ENCODE measurements at regions not wholly inside any gene's neighbourhood (a gene's known extent, or its start where the extent isn't known, plus 50 kb on each side); places are given as distances from the start of the nearest gene placed in this dataset.

- CTCF ChIA-PET: no interaction called here
- POLR2A ChIA-PET: no interaction called here
- no peak for DNase-seq (ENCODE audit: extremely low spot score)
- TF ChIP-seq FOXK2 (IDR thresholded peaks at IDR 0.05) (no peak), FOXM1 (IDR thresholded peaks at IDR 0.05; ENCODE audit: borderline replicate concordance) (no peak), CTBP1 (IDR thresholded peaks at IDR 0.05; ENCODE audit: borderline replicate concordance) (no peak), ZNF384 (IDR thresholded peaks at IDR 0.05) (no peak), HDGF (IDR thresholded peaks at IDR 0.05; ENCODE audit: borderline replicate concordance) (no peak), SUZ12 (IDR thresholded peaks at IDR 0.05) (no peak), ELF4 (IDR thresholded peaks at IDR 0.05) (no peak), BHLHE40 (IDR thresholded peaks at IDR 0.05; ENCODE audit: borderline replicate concordance) (no peak), PKNOX1 (IDR thresholded peaks at IDR 0.05) (no peak), NFRKB (IDR thresholded peaks at IDR 0.05) (no peak), L3MBTL2 (conservative IDR thresholded peaks at IDR 0.05) (no peak), ARNT (IDR thresholded peaks at IDR 0.05) (no peak), TARDBP (IDR thresholded peaks at IDR 0.05) (no peak), SP1 (IDR thresholded peaks at IDR 0.05) (no peak), FOXA1 (IDR thresholded peaks at IDR 0.05) (no peak), LEF1 (IDR thresholded peaks at IDR 0.05; ENCODE audit: borderline replicate concordance) (no peak)
These were observed 118.6 kb downstream of the CPXCR1 start for GRCh38 chrX:88865634-88866033.

GRCh38 chrX:88881536-88881935 lies 134.5 kb downstream of the CPXCR1 start:
- POLR2A ChIA-PET: no interaction called here

GRCh38 chrX:88883200-88883599 lies 136.2 kb downstream of the CPXCR1 start:
- ChIA-PET CTCF (no interaction called here), POLR2A (no interaction called here)
- DNase-seq (ENCODE audit: extremely low spot score): no peak
- no peak for TF ChIP-seq FOXA1 (IDR thresholded peaks at IDR 0.05)

More at GRCh38 chrX:88881536-88881935, 134.5 kb downstream of the CPXCR1 start:
- DNase-seq (ENCODE audit: extremely low spot score): no peak
- CTCF ChIA-PET: no interaction called here
- TF ChIP-seq SUZ12 (IDR thresholded peaks at IDR 0.05): no peak
- no peak for TF ChIP-seq L3MBTL2 (conservative IDR thresholded peaks at IDR 0.05)
- TF ChIP-seq ELF4 (IDR thresholded peaks at IDR 0.05): no peak
- TF ChIP-seq ARNT (IDR thresholded peaks at IDR 0.05): no peak
- no peak for TF ChIP-seq FOXA1 (IDR thresholded peaks at IDR 0.05)
- no peak for TF ChIP-seq SP1 (IDR thresholded peaks at IDR 0.05)
- TF ChIP-seq CTBP1 (IDR thresholded peaks at IDR 0.05; ENCODE audit: borderline replicate concordance): no peak
- no peak for TF ChIP-seq ZNF384 (IDR thresholded peaks at IDR 0.05)
- no peak for TF ChIP-seq FOXM1 (IDR thresholded peaks at IDR 0.05; ENCODE audit: borderline replicate concordance)
- no peak for TF ChIP-seq BHLHE40 (IDR thresholded peaks at IDR 0.05; ENCODE audit: borderline replicate concordance)
- no peak for TF ChIP-seq HDGF (IDR thresholded peaks at IDR 0.05; ENCODE audit: borderline replicate concordance)
- no peak for TF ChIP-seq TARDBP (IDR thresholded peaks at IDR 0.05)

- CTCF ChIA-PET: no interaction called here
- POLR2A ChIA-PET: no interaction called here
- TF ChIP-seq SP1 (IDR thresholded peaks at IDR 0.05) (no peak), FOXM1 (IDR thresholded peaks at IDR 0.05; ENCODE audit: borderline replicate concordance) (no peak), PKNOX1 (IDR thresholded peaks at IDR 0.05) (no peak)
- DNase-seq (ENCODE audit: extremely low spot score): no peak
These were observed 139.9 kb downstream of the CPXCR1 start for GRCh38 chrX:88886908-88887307.

GRCh38 chrX:88903989-88904718 lies 157.1 kb downstream of the CPXCR1 start:
- DNase-seq (ENCODE audit: extremely low spot score): no peak
- CTCF ChIA-PET: no interaction called here
- TF ChIP-seq SP1 (IDR thresholded peaks at IDR 0.05) (no peak), TARDBP (IDR thresholded peaks at IDR 0.05) (no peak), FOXA1 (IDR thresholded peaks at IDR 0.05) (no peak), ELF4 (IDR thresholded peaks at IDR 0.05) (no peak), FOXM1 (IDR thresholded peaks at IDR 0.05; ENCODE audit: borderline replicate concordance) (no peak), PKNOX1 (IDR thresholded peaks at IDR 0.05) (no peak), LEF1 (IDR thresholded peaks at IDR 0.05; ENCODE audit: borderline replicate concordance) (no peak), CTBP1 (IDR thresholded peaks at IDR 0.05; ENCODE audit: borderline replicate concordance) (no peak), L3MBTL2 (conservative IDR thresholded peaks at IDR 0.05) (no peak), NFRKB (IDR thresholded peaks at IDR 0.05) (no peak), BHLHE40 (IDR thresholded peaks at IDR 0.05; ENCODE audit: borderline replicate concordance) (no peak), HDGF (IDR thresholded peaks at IDR 0.05; ENCODE audit: borderline replicate concordance) (no peak), ZNF384 (IDR thresholded peaks at IDR 0.05) (no peak), FOXK2 (IDR thresholded peaks at IDR 0.05) (no peak), ARNT (IDR thresholded peaks at IDR 0.05) (no peak), SUZ12 (IDR thresholded peaks at IDR 0.05) (no peak)
- POLR2A ChIA-PET: no interaction called here

GRCh38 chrX:88908056-88908455 lies 161.0 kb downstream of the CPXCR1 start:
- CTCF ChIA-PET: no interaction called here
- POLR2A ChIA-PET: no interaction called here
- DNase-seq (ENCODE audit: extremely low spot score): no peak
- TF ChIP-seq ARNT (IDR thresholded peaks at IDR 0.05) (no peak), FOXK2 (IDR thresholded peaks at IDR 0.05) (no peak), NFRKB (IDR thresholded peaks at IDR 0.05) (no peak), FOXA1 (IDR thresholded peaks at IDR 0.05) (no peak), ZNF384 (IDR thresholded peaks at IDR 0.05) (no peak), BHLHE40 (IDR thresholded peaks at IDR 0.05; ENCODE audit: borderline replicate concordance) (no peak), CTBP1 (IDR thresholded peaks at IDR 0.05; ENCODE audit: borderline replicate concordance) (no peak), HDGF (IDR thresholded peaks at IDR 0.05; ENCODE audit: borderline replicate concordance) (no peak), ELF4 (IDR thresholded peaks at IDR 0.05) (no peak), LEF1 (IDR thresholded peaks at IDR 0.05; ENCODE audit: borderline replicate concordance) (no peak), PKNOX1 (IDR thresholded peaks at IDR 0.05) (no peak), SUZ12 (IDR thresholded peaks at IDR 0.05) (no peak), L3MBTL2 (conservative IDR thresholded peaks at IDR 0.05) (no peak), SP1 (IDR thresholded peaks at IDR 0.05) (no peak), TARDBP (IDR thresholded peaks at IDR 0.05) (no peak), FOXM1 (IDR thresholded peaks at IDR 0.05; ENCODE audit: borderline replicate concordance) (no peak)
